Lower leg skin (tissue), 3 donors: ENCODE measurements at regions not wholly inside any gene's neighbourhood (a gene's known extent, or its start where the extent isn't known, plus 50 kb on each side); places are given as distances from the start of the nearest gene placed in this dataset.

Experiments used
- CTCF ChIP-seq, 3 donors: fragments of 450-650 bp; IDR thresholded peaks; one replicate each; pipeline ENCODE4 v1.5.1; 2016; ENCODE audit warnings: antibody characterized with exemption in 3 of 3, mild to moderate bottlenecking in 3 of 3, moderate library complexity in 2 of 3
- POLR2A ChIP-seq, 2 donors: fragments of 450-650 bp; IDR thresholded peaks; one replicate each; pipeline ENCODE4 v1.6.1; 2016 to 2017; ENCODE audit warnings: antibody characterized with exemption in 2 of 2, mild to moderate bottlenecking in 1 of 2, moderate library complexity in 1 of 2

- TF ChIP-seq CTCF (IDR thresholded peaks at IDR 0.05) = no peak
- no peak for TF ChIP-seq POLR2A (IDR thresholded peaks at IDR 0.05)
These were observed 221.2 kb upstream of the EGLN3 start for GRCh38 chr14:34172173-34172451.
